Fibroblast of skin of scalp (primary cell): ENCODE measurements at regions not wholly inside any gene's neighbourhood (a gene's known extent, or its start where the extent isn't known, plus 50 kb on each side); places are given as distances from the start of the nearest gene placed in this dataset.

Source experiments
- DNase-seq: peaks from one replicate; pipeline ENCODE4 v3.0.0-alpha.2; 2013

GRCh38 chr3:167188592-167188991 is 191.5 kb downstream of the ZBBX start:
- no peak for DNase-seq

DNA sequence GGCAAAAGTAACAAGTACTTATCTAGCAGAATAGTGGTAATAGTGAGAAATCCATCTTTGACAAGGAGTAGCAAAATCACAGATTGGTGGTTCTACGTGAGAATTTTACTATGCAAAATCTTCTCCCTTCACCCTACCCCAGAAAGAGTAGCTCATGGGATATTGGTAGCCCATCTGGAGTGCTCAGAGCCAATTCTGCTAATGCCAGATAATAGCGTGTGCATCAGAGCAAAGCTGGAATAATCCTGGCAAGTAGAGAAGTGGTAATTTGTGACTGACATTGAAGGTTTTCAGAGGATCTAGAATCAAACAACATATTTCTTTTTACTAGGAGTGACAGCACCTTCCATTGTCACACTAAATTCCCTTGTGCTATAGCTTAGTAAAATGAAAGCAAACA is 192.9 kb downstream of the ZBBX start:
- DNase-seq = no peak

- no peak for DNase-seq
Observed at GRCh38 chr3:167184511-167184910, 195.6 kb downstream of the ZBBX start.

- no peak for DNase-seq
Observed at GRCh38 chr3:167172377-167172776, 207.7 kb downstream of the ZBBX start.

GRCh38 chr3:167167491-167167890 is 212.6 kb downstream of the ZBBX start:
- DNase-seq = no peak

DNA sequence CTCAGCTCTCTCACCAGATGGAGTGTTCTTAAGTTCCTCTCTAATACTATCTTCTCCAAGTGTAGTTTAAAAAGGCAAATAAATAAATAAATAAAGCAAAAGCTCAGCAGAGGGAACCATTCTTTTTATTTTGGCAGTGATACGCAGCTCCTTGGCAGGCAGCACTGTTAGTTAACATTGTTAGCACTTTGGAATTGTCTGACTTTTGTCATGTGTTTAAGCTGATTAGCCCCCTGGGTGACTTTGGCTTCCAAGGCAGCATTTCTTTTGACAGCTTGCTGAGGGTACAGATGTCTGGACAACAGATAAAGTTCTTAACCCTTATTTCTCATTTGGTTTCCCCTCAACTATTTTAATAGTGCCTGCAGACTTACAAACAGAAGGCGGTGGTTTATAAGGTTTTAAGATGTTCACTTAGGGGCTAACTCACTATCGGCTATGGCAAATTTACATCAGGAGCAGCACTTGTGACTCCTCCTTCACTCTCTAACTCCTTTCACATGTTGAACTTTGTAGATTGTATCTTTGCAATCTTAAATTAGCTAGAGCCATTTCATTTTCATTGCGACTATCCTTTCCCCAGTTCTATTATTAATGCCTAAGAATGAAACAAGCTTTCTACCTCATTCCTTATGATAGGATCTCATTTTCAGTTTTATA is 213.4 kb downstream of the ZBBX start:
- DNase-seq = no peak

GRCh38 chr3:167166012-167166411 is 214.1 kb downstream of the ZBBX start:
- DNase-seq = no peak

DNA sequence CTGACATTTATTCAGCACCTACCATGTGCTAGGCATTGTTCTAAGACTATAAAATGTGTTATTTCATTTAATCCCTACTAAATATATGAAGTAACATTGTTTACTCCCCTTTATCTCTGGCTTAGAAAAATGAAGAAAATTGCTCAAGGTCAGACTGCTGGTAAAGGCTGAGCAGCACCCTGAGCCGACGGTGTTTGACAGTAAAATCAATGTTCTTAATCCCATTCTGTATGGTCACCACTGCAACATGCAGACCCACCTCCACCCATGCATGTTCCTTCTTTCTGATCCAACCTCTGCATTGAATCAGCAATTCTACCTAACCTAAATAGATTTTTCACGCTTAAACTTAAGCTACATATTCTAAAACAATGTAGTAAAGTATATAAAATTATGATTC is 216.5 kb downstream of the ZBBX start:
- no peak for DNase-seq

GRCh38 chr3:167162083-167162482 is 218.0 kb downstream of the ZBBX start:
- DNase-seq = no peak

DNA sequence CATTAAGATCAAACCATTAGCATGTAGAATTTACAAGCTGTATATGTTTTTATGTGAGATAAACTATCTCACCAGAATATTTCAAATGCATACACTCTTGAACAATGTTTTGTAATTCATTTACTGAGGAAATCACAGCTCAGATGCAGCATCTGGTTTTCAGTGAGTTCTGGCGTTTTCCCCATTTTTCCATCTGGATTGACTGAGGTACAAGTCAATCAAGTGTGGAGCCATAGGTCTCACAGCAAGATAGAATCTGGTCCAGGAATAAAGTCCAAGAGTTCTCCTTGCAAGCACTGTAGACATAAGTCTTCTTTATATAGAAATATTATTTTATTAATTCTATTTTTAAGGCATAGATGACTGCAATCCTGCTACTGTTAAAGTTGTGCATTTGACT is 219.3 kb downstream of the ZBBX start:
- no peak for DNase-seq

DNA sequence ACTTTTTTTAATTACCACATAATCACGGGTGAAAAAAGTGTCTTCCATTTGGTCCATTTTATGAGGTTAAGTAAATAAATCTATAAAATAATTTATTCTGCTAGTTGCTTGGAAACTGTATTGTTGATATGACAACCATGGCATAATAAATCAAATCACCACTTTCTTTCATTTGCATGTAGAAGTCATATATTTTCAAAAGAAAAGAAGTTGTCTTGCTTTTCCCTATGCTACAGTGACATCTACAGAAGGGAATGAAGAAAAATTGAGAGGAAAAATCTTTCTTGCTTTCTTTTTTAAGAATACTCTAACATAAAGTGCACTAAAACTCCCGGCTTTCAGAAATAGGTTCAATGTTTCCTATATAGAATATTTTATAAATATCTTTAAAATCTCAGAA is 228.5 kb downstream of the ZBBX start:
- DNase-seq = no peak

- no peak for DNase-seq
Observed at GRCh38 chr3:167148136-167148535, 232.0 kb downstream of the ZBBX start.

GRCh38 chr3:167146911-167147310 is 233.2 kb downstream of the ZBBX start:
- no peak for DNase-seq

DNA sequence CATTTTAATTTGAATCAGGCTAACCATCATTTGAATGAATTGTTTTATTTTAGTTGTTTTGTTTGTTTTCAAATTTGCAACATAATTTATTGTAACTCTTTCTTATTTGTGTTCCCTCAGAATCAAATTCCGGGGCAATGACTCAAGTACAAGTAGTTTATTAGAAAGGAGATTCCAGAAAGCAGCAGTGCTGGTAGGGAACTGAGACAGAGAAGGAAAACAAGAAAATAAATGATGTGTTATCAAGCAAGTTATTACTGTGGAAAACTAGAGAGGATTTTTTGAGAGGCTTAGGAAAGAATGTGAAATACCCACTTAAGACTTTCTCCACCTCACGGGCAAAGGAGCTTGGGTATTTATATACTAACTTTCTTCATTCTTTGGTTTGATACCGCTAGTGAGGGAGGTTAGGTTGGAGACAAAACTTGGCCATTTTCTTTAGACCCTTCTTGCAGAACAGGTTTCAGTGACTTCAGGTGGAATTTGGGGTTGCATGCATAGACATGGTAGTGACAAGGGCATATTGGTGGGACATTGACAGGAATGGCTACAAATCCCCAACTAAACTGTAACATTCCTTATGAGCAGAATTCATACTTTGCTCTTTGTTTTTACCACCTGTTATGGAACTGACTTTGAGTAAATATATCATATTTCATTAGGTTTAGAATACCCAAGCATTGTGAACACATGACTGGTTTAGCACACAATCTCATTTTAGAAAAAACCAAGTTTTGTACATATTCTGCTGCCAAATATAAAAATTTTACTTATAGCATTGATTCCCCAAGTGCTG is 254.3 kb downstream of the ZBBX start:
- no peak for DNase-seq

DNA sequence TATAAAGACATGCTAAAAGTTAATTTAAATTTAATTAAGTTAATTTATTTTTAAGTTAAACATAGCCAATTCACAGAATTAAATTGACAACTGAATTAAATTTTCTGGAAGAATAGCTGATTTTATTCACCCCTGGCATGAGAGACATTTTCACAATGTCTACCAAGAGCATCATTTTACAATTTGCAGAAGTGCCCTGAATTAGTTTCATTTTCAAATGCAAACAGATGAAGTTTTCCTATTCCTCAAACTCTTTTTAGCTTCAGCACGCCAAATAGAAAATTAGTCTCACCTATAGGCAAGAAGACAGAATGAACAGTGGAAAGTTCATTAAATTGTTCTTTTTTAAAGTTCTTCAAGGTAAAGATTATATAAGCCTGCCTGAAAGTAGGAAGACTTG is 259.3 kb downstream of the ZBBX start:
- no peak for DNase-seq

GRCh38 chr3:167116120-167116922 is 263.8 kb downstream of the ZBBX start:
- DNase-seq = no peak

DNA sequence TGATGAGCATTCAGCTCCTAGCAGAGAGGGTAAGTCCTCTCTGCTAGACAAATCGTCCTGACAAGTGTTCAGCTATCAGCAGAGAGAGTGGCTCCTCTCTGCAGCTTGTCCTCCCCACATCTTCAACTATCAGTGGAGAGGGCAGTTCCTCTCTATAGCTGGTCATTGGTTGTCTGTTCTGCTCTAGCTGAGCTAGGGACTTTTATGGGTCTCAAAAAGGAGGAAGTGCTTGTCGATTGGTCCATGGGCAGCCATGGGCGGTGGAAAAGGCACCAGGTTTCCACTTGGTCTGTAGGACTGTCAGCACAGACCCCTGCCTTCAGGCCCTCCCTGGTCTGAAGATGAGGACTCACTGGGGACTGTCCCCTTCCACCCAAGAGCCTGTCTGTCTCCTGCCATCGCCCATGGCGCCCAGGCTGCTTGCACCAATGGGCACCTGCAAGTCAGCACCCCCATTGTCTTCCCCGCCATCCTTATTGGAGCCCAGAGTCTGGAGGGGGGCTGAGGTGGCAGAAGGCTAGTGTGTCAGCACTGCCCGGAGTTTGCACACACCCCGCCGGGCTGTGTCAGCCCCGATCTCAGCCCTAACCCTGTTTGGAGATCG is 264.7 kb downstream of the ZBBX start:
- no peak for DNase-seq

- DNase-seq = no peak
Observed at GRCh38 chr3:167114619-167115018, 265.5 kb downstream of the ZBBX start.

- no peak for DNase-seq
Observed at GRCh38 chr3:167113035-167113830, 266.9 kb downstream of the ZBBX start.

DNA sequence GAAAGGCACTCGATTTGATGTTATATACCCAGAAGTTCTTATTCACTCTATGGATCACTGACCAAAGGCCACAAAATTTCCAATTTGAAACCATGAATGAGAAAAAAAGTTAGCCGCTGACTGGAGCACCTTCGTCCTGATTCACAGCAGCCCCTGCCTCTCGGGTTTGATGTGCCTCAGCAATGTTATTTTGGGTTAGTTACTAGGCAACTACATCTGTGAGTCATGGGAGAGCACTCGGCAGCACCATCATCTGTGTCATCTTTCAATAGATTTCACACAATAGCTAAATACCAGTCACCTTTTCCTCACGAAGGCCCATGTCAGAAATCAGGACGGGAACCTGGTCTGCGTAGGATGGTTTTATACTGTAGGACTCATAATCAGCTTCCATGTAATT is 269.2 kb downstream of the ZBBX start:
- DNase-seq = peak; percentile 1

DNA sequence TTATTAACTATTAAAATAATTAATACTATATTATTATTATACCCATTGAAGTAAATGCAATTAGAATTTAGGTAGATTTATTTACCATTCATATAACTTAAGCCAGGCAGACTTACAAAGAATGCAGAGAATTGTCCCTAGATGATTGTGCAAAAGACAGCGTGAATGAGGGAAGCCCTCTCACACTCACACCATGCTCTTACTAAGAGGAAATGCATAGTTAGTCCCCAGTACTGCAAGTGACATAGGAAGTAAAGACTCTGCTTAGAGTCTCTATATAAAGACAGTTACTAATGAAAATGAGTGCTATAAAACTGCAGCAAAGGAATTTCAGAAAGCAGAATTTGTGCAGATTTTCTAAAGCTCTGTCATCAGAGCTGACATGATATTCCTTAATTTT is 270.4 kb downstream of the ZBBX start:
- no peak for DNase-seq

- no peak for DNase-seq
Observed at GRCh38 chr3:167106456-167106855, 273.6 kb downstream of the ZBBX start.
